ENCODE measurements at regions not wholly inside any gene's neighbourhood (a gene's known extent, or its start where the extent isn't known, plus 50 kb on each side); places are given as distances from the start of the nearest gene placed in this dataset.

DNA sequence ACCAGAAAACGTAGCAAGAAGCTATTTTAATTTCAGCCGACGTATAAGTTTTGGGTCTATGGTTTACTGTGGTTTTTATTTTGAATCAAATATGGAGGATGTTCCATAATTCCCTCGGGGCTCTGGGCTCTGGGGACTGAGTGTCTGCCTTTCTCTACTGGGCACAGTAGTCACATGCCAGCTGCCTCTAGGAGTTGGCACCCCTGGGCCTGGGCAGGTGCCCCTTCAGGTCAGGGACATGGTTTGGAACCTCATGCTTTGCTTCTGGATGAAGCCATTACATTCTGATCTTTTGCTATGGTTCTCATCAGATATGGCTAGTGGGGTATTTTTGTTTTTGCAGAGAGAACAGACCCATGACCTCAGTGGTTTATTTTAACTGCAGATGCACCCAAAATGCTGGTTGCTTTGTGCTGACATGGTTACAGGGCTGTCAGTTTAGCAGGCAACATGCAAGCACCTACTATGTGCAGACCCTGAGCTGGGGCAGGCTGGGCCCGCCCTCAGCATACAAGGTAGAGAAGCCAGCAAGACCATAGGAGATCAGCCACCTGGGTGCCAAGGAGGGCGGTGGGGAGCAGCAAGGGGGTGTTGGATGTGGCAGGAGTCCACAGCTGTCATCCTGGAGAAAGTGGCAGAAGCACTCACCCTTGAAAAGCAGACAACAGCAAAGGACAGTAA lies 54.5 kb upstream of the PSD2 start:
- no peak for TF ChIP-seq CTCF (IDR thresholded peaks at IDR 0.05; ENCODE audit: extremely low read depth, missing control alignments)
- no peak for DNase-seq (ENCODE audit: low spot score)

GRCh38 chr5:139741823-139742172 lies 53.8 kb upstream of the PSD2 start:
- no peak for DNase-seq (ENCODE audit: low spot score)
- TF ChIP-seq CTCF (IDR thresholded peaks at IDR 0.05; ENCODE audit: extremely low read depth, missing control alignments), result no peak

DNA sequence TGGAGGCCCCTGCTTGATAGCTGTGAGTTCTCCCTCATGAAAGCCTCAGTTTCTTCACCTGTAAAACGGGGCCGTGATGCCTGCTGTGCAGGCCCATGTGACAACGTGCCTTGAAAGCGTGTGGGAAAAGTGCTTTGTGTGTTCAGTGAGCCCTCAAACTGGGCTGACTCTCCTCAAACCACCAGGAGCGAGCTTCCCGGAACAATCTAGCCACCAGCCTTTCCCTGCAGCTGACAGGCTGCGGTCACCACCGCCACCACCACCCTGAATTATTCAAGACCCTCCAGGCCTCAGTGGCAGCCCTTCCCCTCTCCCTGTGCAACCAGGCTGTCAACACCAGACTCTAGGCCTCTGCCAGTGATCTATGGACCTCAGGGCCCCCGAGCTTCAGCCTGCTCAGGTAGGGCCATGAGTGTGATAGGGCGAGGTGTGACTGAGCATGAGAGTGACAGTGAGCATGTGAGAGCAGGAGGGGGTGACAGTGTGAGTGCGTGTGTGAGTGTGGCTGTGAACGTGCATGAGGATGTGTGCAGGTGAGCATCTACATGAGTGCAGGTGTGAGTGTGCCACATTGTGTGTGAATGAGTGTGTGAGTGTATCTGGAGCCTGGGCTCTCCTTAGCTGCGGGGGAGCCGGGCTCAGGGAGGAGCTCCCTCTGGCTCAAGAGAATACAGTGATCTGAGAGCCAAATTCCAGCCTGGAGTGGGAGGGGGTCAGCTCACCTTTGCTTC lies 53.3 kb upstream of the PSD2 start:
- DNase-seq (ENCODE audit: low spot score), result no peak
- TF ChIP-seq CTCF (IDR thresholded peaks at IDR 0.05; ENCODE audit: extremely low read depth, missing control alignments), result no peak

DNA sequence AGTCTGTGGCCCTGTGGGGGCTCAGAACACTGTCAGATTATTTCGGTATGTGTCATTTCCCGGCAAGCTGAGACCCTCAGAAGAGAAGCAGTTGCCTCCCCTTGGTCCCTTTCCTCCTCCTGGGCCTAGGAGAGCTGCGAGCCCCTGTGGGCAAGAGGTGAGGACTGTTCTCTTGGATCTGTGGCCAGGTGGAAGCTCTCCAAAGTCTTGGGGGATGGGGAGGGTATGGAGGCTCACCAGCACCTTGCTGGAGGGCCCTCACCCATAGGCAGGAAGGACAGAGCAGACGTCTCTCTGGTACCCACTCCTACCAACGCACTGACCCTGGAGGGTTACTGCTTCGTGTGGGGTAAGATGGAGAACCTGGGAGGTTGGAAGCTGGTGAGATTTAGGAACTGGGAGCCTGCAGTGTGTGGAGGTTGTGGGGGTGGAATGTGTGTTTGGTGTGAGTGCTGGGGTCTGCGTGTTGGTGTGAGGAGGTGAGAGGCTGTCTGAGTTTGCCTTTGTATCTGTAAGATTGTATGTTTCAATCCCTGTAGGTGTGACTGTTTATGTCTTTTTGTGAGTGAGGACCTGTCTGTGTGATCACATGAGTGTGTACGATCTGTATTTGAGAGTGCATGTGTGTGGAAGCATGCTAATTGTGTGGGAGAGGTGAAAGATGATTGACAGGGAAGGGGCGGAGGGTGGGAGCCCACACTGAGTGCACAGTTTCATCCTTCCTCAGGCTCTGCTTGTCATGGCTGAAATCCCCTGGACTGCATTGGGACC lies 52.4 kb upstream of the PSD2 start:
- peak; percentile 50 for DNase-seq (ENCODE audit: low spot score)
- TF ChIP-seq CTCF (IDR thresholded peaks at IDR 0.05; ENCODE audit: extremely low read depth, missing control alignments), result no peak

DNA sequence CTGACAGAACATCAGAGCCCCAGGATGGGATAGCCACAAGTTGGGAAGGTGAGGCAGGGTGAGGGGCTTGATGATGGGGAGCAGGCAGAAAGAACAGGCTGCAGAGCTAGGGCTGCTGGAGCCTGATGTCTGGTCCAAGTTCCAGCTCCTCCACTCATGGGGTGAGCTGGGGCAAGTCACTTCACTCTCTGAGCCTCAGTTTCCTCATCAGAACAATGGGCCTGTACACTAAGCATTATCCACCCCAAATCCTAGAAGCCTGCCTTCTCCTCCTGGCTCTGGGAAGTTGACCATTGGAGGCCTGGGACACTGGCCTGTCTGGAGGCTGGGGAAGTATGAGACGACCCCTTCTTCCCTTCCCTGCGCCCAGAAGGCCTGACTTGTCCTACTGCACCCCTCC lies 51.8 kb upstream of the PSD2 start:
- DNase-seq (ENCODE audit: low spot score), result no peak
- no peak for TF ChIP-seq CTCF (IDR thresholded peaks at IDR 0.05; ENCODE audit: extremely low read depth, missing control alignments)

GRCh38 chr5:139744471-139745131 lies 51.0 kb upstream of the PSD2 start:
- no peak for TF ChIP-seq CTCF (IDR thresholded peaks at IDR 0.05; ENCODE audit: extremely low read depth, missing control alignments)

More at GRCh38 chr5:139744471-139745131, 51.0 kb upstream of the PSD2 start:
- no peak for DNase-seq (ENCODE audit: low spot score)

Data from GM20000 (cell line).